ENCODE measurements at regions not wholly inside any gene's neighbourhood (a gene's known extent, or its start where the extent isn't known, plus 50 kb on each side); places are given as distances from the start of the nearest gene placed in this dataset.
A peak's percentile ranks its signal among the peaks of the same experiment; 100 is the strongest.
"Not testable (repeated sequence)": the region's sequence is repeated elsewhere in the genome, so short reads cannot be mapped to it uniquely, and the experiment has no call there.

DNA sequence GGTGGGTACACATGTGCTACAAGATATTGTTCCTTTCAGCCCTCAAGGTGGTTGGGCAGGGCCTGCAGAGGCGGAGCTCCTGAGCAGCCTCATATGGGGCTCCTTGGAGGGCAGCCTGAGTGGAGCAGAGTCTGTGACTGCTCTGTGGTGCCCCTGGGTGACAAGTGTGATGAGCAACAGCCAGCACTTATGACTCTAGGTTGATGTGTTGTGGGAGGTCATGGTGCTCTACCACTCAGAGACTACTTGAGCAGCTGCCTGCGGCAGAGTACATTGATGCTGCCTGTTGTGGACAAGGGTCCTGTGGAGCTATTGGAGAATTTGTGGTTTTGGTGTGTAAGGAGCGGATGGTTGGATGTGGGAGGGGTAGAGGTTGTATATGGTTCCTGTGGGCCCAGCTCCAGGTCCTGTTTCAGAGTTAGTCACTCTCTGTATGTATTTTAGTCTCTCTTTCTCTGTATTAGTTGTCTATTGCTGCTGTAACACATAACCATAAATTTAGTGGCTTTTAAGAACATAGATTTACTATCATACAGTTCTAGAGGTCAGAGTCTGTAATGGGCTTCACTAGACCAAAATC is 141.3 kb downstream of the SREK1 start:
- Mint-ChIP-seq H3K27me3 (no peaks in the 10 kb centered on the region), H3K4me3 (no peak overlapping the region), H3K9me3 (no peaks in the 10 kb centered on the region), H3K4me1 (no peaks in the 10 kb centered on the region), H3K27ac (no peak overlapping the region)
- DNase-seq, result no peak
- peak; percentile 56 for ATAC-seq

DNA sequence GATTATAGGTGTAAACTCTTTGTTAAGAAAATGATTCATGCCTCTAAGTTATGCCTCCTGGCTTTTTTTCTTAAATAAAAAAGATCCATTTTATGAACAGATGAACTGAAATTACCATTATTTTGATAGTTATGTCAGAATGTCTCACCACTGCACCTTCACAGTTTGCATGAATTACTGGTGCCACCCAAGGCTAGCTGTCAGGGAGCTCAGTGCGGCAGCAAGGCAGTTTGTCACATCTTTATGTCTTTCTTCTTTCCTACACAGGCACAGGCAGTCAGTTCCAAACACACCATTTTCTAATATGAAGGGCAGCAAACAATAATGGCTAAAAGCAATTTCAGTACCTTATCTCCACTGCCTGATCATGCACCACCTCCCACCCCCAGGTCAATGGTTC is 147.7 kb downstream of the SREK1 start:
- no peaks in the 10 kb centered on the region for H3K4me1 Mint-ChIP-seq
- no peaks in the 10 kb centered on the region for H3K9me3 Mint-ChIP-seq
- H3K4me3 Mint-ChIP-seq, result no peak overlapping the region
- no peak overlapping the region for H3K27ac Mint-ChIP-seq
- DNase-seq (no peak), ATAC-seq (no peak)
- H3K27me3 Mint-ChIP-seq, result no peaks in the 10 kb centered on the region

DNA sequence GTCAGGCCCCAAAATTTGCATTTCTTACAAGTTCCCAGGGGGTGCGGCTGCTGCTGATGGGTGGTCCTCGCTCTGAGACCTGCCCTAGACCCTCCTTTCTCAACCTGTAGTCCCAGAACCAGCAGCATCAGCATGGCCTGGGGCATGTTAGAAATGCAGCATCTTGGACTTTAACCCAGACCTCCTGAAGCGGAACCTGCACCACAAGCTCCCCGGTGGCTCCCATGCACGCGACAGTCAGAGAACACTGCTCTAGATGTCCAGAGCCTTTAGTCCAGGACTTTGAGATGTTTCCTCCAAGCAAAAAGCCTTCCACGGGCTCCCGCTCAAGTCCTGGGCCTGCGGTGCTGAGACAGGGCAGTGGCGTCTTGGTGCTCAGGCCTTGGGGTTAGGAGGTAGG is 149.8 kb downstream of the SREK1 start:
- not testable (repeated sequence) for H3K9me3 Mint-ChIP-seq, H3K4me1 Mint-ChIP-seq, DNase-seq, ATAC-seq, H3K27ac Mint-ChIP-seq, H3K4me3 Mint-ChIP-seq, H3K27me3 Mint-ChIP-seq

- Mint-ChIP-seq H3K4me1 (no peaks in the 10 kb centered on the region), H3K27ac (peak overlapping the region in 1 of 2 donors; percentile 27), H3K9me3 (no peaks in the 10 kb centered on the region), H3K4me3 (no peak overlapping the region), H3K27me3 (peaks cover 6% of the 10 kb centered on the region)
- DNase-seq (no peak), ATAC-seq (no peak)
Observed at GRCh38 chr5:66299463-66299862, 155.4 kb downstream of the SREK1 start.

DNA sequence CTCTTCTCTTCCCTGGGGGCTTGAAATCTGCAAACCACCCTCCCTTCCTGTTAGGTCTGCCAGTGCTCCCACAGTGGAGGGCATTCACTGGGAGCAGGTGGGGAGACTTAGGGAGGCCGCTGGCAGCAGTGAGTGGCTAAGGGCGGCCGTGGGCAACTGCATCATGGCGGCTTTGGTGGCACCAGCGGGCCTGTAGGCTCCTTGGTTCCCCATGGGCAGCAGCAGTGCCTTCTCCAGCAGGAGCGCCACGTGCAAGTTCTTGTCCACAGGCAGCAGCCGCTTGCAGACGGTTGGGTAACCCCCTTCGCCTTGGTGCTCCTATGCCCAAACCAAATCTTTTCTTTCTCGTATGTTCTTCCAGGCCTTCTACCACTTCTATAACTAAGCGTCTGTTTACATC is 158.2 kb downstream of the SREK1 start:
- no peak for ATAC-seq
- Mint-ChIP-seq H3K4me3 (no peak overlapping the region), H3K4me1 (no peaks in the 10 kb centered on the region), H3K9me3 (no peaks in the 10 kb centered on the region), H3K27me3 (peaks cover 24% of the 10 kb centered on the region), H3K27ac (no peak overlapping the region)
- DNase-seq, result no peak

GRCh38 chr5:66306105-66306843 is 162.2 kb downstream of the SREK1 start:
- H3K27ac Mint-ChIP-seq, result no peak overlapping the region
- ATAC-seq (peak; percentile 60), DNase-seq (peak; percentile 21 to 24)
- no peak overlapping the region for H3K4me3 Mint-ChIP-seq
- H3K4me1 Mint-ChIP-seq, result no peaks in the 10 kb centered on the region
- H3K27me3 Mint-ChIP-seq, result peaks cover 24% of the 10 kb centered on the region
- H3K9me3 Mint-ChIP-seq, result no peaks in the 10 kb centered on the region

DNA sequence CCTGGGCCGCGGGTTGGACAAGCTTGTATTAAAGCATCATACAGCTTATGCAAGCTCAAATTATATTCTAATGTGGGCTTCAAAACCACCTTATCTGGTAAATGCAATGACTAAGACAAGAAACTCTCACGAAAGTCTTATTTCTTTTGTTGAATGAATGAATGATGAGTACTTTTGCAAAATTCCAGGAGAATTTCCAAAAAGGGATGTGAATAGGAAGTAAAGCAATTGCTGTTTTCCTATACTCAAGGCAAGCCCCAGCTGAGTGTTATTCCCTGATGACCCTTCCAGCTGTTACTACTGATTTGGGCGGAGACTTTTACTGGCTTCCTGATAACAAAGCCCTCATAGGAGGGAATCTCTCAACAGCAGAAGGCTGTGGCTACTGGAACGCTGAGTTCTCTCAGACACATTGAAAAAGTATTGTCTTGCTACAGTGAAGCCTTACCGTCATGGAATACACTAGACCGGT is 162.8 kb downstream of the SREK1 start:
- H3K27me3 Mint-ChIP-seq, result peaks cover 24% of the 10 kb centered on the region
- no peaks in the 10 kb centered on the region for H3K9me3 Mint-ChIP-seq
- no peak overlapping the region for H3K4me3 Mint-ChIP-seq
- no peak overlapping the region for H3K27ac Mint-ChIP-seq
- no peak for ATAC-seq
- no peak for DNase-seq
- H3K4me1 Mint-ChIP-seq, result no peaks in the 10 kb centered on the region

DNA sequence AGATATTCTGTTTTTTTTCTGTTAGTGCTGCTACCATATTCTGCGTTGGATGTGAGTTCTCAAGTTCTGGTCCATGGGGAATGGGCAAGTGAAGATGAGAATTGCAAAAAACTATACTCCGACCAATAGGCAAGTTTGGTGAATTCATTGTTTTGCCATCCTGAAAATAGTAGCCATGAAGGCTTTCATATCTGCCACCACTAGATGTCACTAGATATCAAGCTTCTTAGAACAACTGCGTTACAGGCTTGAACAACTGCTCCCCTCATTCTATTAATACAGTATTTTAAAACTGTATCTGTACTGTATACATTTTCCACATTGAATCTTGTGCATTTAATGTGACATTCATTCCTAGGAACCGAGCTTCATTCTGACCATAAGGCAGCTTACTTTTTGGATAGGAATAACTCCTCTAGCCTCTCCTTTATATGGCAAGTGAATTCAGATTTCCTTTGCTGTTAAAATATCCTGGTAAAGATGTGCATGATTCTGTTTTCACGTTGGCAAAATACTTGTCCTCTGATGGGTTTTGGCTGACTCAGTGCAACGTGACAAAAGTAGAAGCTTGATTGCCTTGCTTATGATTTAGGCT is 163.6 kb downstream of the SREK1 start:
- no peak overlapping the region for H3K4me3 Mint-ChIP-seq
- no peaks in the 10 kb centered on the region for H3K4me1 Mint-ChIP-seq
- peak; percentile 62 for ATAC-seq
- no peaks in the 10 kb centered on the region for H3K9me3 Mint-ChIP-seq
- no peak overlapping the region for H3K27ac Mint-ChIP-seq
- peak in 1 of 2 donors; percentile 12 for DNase-seq
- peaks cover 24% of the 10 kb centered on the region for H3K27me3 Mint-ChIP-seq

DNA sequence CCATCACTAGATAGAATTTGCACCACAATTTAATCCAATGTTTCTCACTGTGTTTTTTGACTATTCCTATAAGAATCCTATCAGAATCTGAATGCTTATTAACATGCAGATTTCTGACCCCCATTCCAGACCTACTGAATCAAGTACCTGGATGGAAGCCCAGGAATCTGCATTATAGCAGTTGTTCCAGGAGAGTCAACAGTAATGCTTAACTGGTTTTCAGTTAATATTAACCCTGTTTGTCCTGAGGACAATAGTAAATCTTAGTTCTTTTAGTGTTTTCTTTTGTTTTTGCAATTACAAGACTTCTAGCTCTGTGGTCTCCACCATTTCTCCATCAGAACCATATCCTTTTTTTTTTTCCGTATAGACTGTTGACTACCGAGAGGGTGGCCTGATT is 168.2 kb downstream of the SREK1 start:
- no peak overlapping the region for H3K27ac Mint-ChIP-seq
- peaks cover 10 to 11% of the 10 kb centered on the region in 2 donors for H3K9me3 Mint-ChIP-seq
- ATAC-seq (no peak), DNase-seq (no peak)
- no peak overlapping the region for H3K4me3 Mint-ChIP-seq
- no peaks in the 10 kb centered on the region for H3K27me3 Mint-ChIP-seq
- no peaks in the 10 kb centered on the region for H3K4me1 Mint-ChIP-seq

DNA sequence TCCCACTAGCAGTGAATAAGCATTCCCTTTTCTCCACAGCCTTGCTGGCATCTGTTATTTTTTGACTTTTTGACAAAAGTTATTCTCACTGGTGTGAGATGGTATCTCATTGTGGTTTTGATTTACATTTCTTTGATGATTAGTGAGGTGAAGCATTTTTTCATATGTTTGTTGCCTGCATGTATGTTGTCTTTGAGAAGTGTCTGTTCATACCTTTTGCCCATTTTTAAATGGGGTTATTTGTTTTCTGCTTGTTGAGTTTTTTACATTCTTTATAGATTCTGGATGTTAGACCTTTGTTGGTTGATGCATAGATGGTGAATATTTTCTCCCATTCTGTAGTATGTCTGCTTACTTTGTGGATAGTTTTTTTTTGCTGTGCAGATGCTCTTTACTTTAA is 171.7 kb downstream of the SREK1 start:
- Mint-ChIP-seq H3K27ac (no peak overlapping the region), H3K27me3 (peaks cover 13% of the 10 kb centered on the region), H3K4me3 (no peak overlapping the region), H3K9me3 (peaks cover 10 to 11% of the 10 kb centered on the region in 2 donors), H3K4me1 (no peaks in the 10 kb centered on the region)
- no peak for DNase-seq
- ATAC-seq, result no peak

GRCh38 chr5:66322786-66323528 is 178.9 kb downstream of the SREK1 start:
- no peak for ATAC-seq
- Mint-ChIP-seq H3K4me3 (no peak overlapping the region), H3K4me1 (no peaks in the 10 kb centered on the region), H3K27ac (peak overlapping the region in 1 of 2 donors; percentile 56), H3K27me3 (peaks cover 23% of the 10 kb centered on the region), H3K9me3 (no peaks in the 10 kb centered on the region)
- no peak for DNase-seq

GRCh38 chr5:66323529-66323895 is 179.4 kb downstream of the SREK1 start:
- no peak overlapping the region for H3K4me3 Mint-ChIP-seq
- DNase-seq (no peak), ATAC-seq (no peak)
- peak overlapping the region in 1 of 2 donors; percentile 56 for H3K27ac Mint-ChIP-seq
- H3K9me3 Mint-ChIP-seq, result no peaks in the 10 kb centered on the region
- H3K27me3 Mint-ChIP-seq, result peaks cover 23% of the 10 kb centered on the region
- H3K4me1 Mint-ChIP-seq, result peaks cover 4% of the 10 kb centered on the region

DNA sequence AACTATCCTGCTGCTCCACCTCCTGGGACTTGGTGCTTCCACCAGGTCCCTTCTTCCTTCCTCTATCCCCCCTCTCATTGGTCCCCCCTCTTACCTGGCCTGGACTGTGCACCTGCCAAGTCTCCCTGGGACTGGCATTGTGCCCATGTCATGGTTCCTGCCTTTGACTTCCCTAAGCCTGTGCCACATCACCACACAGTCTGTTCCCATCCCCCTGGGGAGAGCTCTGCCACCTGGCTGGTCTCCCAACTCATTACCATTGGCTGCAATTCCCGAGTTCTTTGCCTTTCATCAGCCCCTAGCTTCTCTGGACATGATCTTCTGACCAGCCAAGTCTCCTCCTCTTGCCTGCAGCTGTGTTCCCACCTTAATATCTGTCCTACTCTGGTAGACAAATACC is 180.3 kb downstream of the SREK1 start:
- no peak overlapping the region for H3K27ac Mint-ChIP-seq
- H3K4me1 Mint-ChIP-seq, result peaks cover 9% of the 10 kb centered on the region

DNA sequence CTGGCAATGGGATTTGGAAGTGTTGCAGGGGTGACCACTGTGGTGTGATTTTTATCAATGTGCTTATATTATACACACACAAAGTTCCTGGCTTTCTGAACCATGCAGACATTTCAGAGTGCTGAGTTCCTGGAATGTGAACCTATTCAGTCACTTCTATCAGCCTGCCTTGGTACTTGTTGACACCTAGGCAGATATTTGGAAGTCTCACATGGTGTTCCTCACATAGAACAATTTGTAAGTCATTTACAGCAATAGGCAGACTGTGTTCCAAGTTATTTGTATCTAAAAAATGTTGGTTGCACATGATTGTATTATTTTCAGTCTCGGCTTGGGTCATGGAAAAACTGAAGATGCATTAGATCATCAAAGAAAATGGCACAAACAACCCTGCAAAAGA is 182.2 kb downstream of the SREK1 start:
- Mint-ChIP-seq H3K27me3 (peaks cover 5% of the 10 kb centered on the region), H3K9me3 (no peaks in the 10 kb centered on the region), H3K4me1 (peaks cover 14% of the 10 kb centered on the region), H3K4me3 (no peak overlapping the region), H3K27ac (no peak overlapping the region)
- no peak for ATAC-seq
- no peak for DNase-seq

More for the DNA sequence above, 180.3 kb downstream of the SREK1 start:
- H3K4me3 Mint-ChIP-seq, result no peak overlapping the region
- H3K9me3 Mint-ChIP-seq, result no peaks in the 10 kb centered on the region
- ATAC-seq (no peak), DNase-seq (no peak)
- peaks cover 23% of the 10 kb centered on the region for H3K27me3 Mint-ChIP-seq

DNA sequence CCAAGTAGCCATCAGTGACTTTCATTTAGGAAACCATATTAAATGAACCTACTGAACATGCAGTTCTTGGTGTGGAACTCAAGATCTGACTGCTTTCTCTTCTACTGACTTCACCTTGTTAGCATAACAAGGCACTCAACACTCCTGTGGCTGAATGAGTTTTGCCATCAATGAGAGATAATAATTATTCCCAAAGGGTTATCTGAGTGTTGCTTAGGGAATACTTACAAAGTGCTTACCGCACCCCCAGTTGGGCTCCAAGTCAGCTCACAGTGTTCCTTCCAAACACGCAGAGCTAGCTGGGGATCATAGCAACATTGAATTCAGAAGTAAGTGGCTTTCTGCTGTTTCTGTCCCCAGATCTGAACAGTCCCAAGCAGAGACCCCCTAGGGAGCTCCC is 182.9 kb downstream of the SREK1 start:
- no peaks in the 10 kb centered on the region for H3K27me3 Mint-ChIP-seq
- H3K9me3 Mint-ChIP-seq, result no peaks in the 10 kb centered on the region
- no peak for ATAC-seq
- H3K4me3 Mint-ChIP-seq, result no peak overlapping the region
- no peak overlapping the region for H3K27ac Mint-ChIP-seq
- H3K4me1 Mint-ChIP-seq, result peaks cover 14% of the 10 kb centered on the region
- no peak for DNase-seq

DNA sequence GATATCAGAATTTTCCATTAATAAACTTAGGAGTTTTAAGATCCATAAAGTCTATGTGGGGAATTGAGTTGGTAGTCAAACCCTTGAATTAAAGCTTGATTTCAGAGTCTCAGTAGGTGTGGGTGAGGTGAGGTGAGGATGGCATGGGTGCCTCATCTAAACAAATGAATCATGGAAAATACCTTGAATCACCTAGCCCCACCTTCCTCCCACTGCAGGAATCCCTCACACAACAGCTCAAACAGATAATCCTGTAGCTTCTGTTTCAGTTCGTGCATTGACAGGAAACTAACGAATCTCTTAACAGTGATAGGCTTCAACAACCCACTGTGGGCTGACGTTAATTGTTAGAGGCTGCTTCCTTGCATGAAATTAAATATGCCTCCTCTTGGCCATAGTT is 185.0 kb downstream of the SREK1 start:
- H3K9me3 Mint-ChIP-seq, result no peaks in the 10 kb centered on the region
- H3K4me1 Mint-ChIP-seq, result peaks cover 14% of the 10 kb centered on the region
- H3K27me3 Mint-ChIP-seq, result no peaks in the 10 kb centered on the region
- ATAC-seq (peak; percentile 84), DNase-seq (peak; percentile 7 to 13)
- no peak overlapping the region for H3K4me3 Mint-ChIP-seq
- no peak overlapping the region for H3K27ac Mint-ChIP-seq

Measured in stimulated activated naive CD8-positive, alpha-beta T cell treated with anti-CD3 and anti-CD28 coated beads, Interleukin-15, amount 100 ng/mL, for 72 hours (primary cell).